H1 (cell line): ENCODE measurements at regions not wholly inside any gene's neighbourhood (a gene's known extent, or its start where the extent isn't known, plus 50 kb on each side); places are given as distances from the start of the nearest gene placed in this dataset.

Experiments
- CTCF ChIA-PET: fragments of 300-600 bp; sonication (Branson Sonifier 250); formaldehyde crosslinking; loops from one replicate; lab custom pipeline; 2021; ENCODE audit not compliant: partially characterized antibody; lab: Charles Lee
- POLR2A ChIA-PET: fragments of 300-600 bp; sonication (Branson Sonifier 250); formaldehyde crosslinking; loops from one replicate; lab custom pipeline; 2021; ENCODE audit warnings: inconsistent platforms; ENCODE audit not compliant: partially characterized antibody; lab: Charles Lee
- DNase-seq, 2 experiments: peaks; one replicate each; pipeline versions ENCODE4 v3.0.0 to v3.0.0-alpha.2; 2010 to 2022; ENCODE audit warnings: low spot score in 2 of 2, low read depth in 1 of 2, mixed read lengths in 1 of 2
- FAIRE-seq: peaks from 2 replicates; lab custom pipeline; 2011; peaks lifted over from hg19 to GRCh38; lab: Jason Lieb, UNC
- H2AFZ ChIP-seq: 2 replicates; pipeline ENCODE4 v1.8.1; 2012; ENCODE audit warnings: low read length, inconsistent platforms
- H2AK5ac ChIP-seq: 2 replicates; pipeline ENCODE4 v1.6.1; 2013; ENCODE audit warnings: low read depth, low read length
- H2BK120ac ChIP-seq: replicated peaks from 2 replicates; pipeline ENCODE3; 2013; ENCODE audit warnings: low read depth, low read length, inconsistent platforms
- H2BK12ac ChIP-seq: 2 replicates; pipeline ENCODE4 v1.6.1; 2013; ENCODE audit warnings: low read depth, low read length
- H2BK15ac ChIP-seq: 2 replicates; pipeline ENCODE4 v1.6.1; 2013; ENCODE audit warnings: low read length
- H2BK20ac ChIP-seq: 2 replicates; pipeline ENCODE4 v1.6.1; 2013; ENCODE audit warnings: low read length
- H2BK5ac ChIP-seq: 2 replicates; pipeline ENCODE4 v1.6.1; 2013; ENCODE audit warnings: low read depth, low read length
- H3K14ac ChIP-seq: 2 replicates; pipeline ENCODE4 v1.6.1; 2013; ENCODE audit warnings: inconsistent platforms; ENCODE audit not compliant: insufficient read length
- H3K18ac ChIP-seq: 2 replicates; pipeline ENCODE4 v1.6.1; 2013; ENCODE audit warnings: low read length; ENCODE audit errors: extremely low read depth
- H3K23ac ChIP-seq: 2 replicates; pipeline ENCODE4 v1.6.1; 2013; ENCODE audit warnings: inconsistent platforms; ENCODE audit not compliant: insufficient read length
- H3K23me2 ChIP-seq: 2 replicates; pipeline ENCODE4 v1.6.1; 2013; ENCODE audit warnings: low read depth, low read length
- H3K27ac ChIP-seq: 2 replicates; pipeline ENCODE4 v1.6.1; 2011; ENCODE audit warnings: low read depth, low read length, inconsistent platforms
- H3K27me3 ChIP-seq, 4 experiments: replicated peaks in 1 of 4; 1 replicate in 1 of 4; 2 replicates in 3 of 4; pipeline versions ENCODE4 v1.6.1 to v1.8.1; 2011 to 2013; ENCODE audit warnings: low read length in 3 of 4, mild to moderate bottlenecking in 3 of 4, inconsistent platforms in 2 of 4, mixed read lengths in 2 of 4, moderate library complexity in 1 of 4; ENCODE audit not compliant: control insufficient read depth in 3 of 4, insufficient read depth in 3 of 4; ENCODE audit errors: extremely low read depth in 1 of 4
- H3K36me3 ChIP-seq, 4 experiments: 2 replicates each; pipeline versions ENCODE4 v1.6.1 to v1.8.1; 2011 to 2013; ENCODE audit warnings: mild to moderate bottlenecking in 4 of 4, low read length in 3 of 4, moderate library complexity in 2 of 4, control low read depth in 1 of 4, inconsistent platforms in 1 of 4; ENCODE audit not compliant: insufficient read depth in 4 of 4, control insufficient read depth in 2 of 4
- H3K4ac ChIP-seq: replicated peaks from 2 replicates; pipeline ENCODE3; 2013; ENCODE audit warnings: low read length, low read depth, mixed read lengths, inconsistent platforms; ENCODE audit not compliant: insufficient read length
- H3K4me1 ChIP-seq, 4 experiments: replicated peaks in 1 of 4; 1 replicate in 1 of 4; 2 replicates in 3 of 4; pipeline versions ENCODE4 v1.6.1 to v1.8.1; 2011 to 2013; ENCODE audit warnings: low read length in 3 of 4, inconsistent platforms in 2 of 4, mixed read lengths in 1 of 4; ENCODE audit not compliant: insufficient read depth in 4 of 4, control insufficient read depth in 3 of 4
- H3K4me2 ChIP-seq, 2 experiments: 2 replicates each; pipeline versions ENCODE4 v1.6.1 to v1.8.1; 2011 to 2013; ENCODE audit warnings: low read depth in 2 of 2, low read length in 2 of 2, control low read depth in 1 of 2, inconsistent platforms in 1 of 2, mild to moderate bottlenecking in 1 of 2; ENCODE audit not compliant: insufficient read depth in 1 of 2
- H3K4me3 ChIP-seq, 4 experiments: fragments of 200-600, 300-600 bp in 1 of 4; sonication (generic), shearing (Covaris generic), sonication (Bioruptor Twin) in 1 of 4; 2 replicates each; pipeline versions ENCODE4 v1.5.1 to v1.8.1; 2011 to 2016; ENCODE audit warnings: low read length in 4 of 4, low read depth in 3 of 4, control low read depth in 2 of 4, inconsistent platforms in 2 of 4, mild to moderate bottlenecking in 2 of 4, mixed read lengths in 1 of 4, moderate library complexity in 1 of 4; ENCODE audit not compliant: insufficient read depth in 2 of 4; ENCODE audit errors: extremely low read depth in 1 of 4
- H3K56ac ChIP-seq: replicated peaks from 2 replicates; pipeline ENCODE3; 2013; ENCODE audit warnings: low read depth, mild to moderate bottlenecking, mixed read lengths, low read length, inconsistent platforms; ENCODE audit not compliant: insufficient read length
- H3K79me1 ChIP-seq: 2 replicates; pipeline ENCODE4 v1.6.1; 2013; ENCODE audit warnings: low read depth, low read length, control low read depth
- H3K79me2 ChIP-seq, 2 experiments: 2 replicates each; pipeline versions ENCODE4 v1.6.1 to v1.8.1; 2012 to 2013; ENCODE audit warnings: low read length in 2 of 2, mild to moderate bottlenecking in 2 of 2, inconsistent platforms in 1 of 2; ENCODE audit not compliant: insufficient read depth in 2 of 2, control insufficient read depth in 1 of 2
- H3K9ac ChIP-seq, 4 experiments: replicated peaks in 1 of 4; 1 replicate in 1 of 4; 2 replicates in 3 of 4; pipeline versions ENCODE4 v1.6.1 to v1.8.1; 2011 to 2013; ENCODE audit warnings: low read depth in 3 of 4, low read length in 3 of 4, control low read depth in 2 of 4, mild to moderate bottlenecking in 2 of 4, moderate library complexity in 2 of 4, inconsistent platforms in 1 of 4; ENCODE audit errors: extremely low read depth in 1 of 4
- H3K9me3 ChIP-seq, 2 experiments: 2 replicates each; pipeline versions ENCODE4 v1.6.1 to v1.8.1; 2012 to 2013; ENCODE audit warnings: mild to moderate bottlenecking in 2 of 2, moderate library complexity in 2 of 2, control low read depth in 1 of 2, inconsistent platforms in 1 of 2, low read depth in 1 of 2, low read length in 1 of 2, mixed read lengths in 1 of 2; ENCODE audit not compliant: insufficient read depth in 2 of 2
- H4K20me1 ChIP-seq, 2 experiments: replicated peaks in 1 of 2; 2 replicates each; pipeline versions ENCODE3 to v1.8.1; 2011 to 2013; ENCODE audit warnings: inconsistent platforms in 2 of 2, low read length in 2 of 2, mild to moderate bottlenecking in 1 of 2; ENCODE audit not compliant: insufficient read depth in 2 of 2, control insufficient read depth in 1 of 2
- H4K5ac ChIP-seq: 2 replicates; pipeline ENCODE4 v1.6.1; 2013; ENCODE audit warnings: low read length, low read depth, mixed read lengths, inconsistent platforms; ENCODE audit not compliant: insufficient read length
- H4K8ac ChIP-seq: 2 replicates; pipeline ENCODE4 v1.8.0; 2013; ENCODE audit warnings: mild to moderate bottlenecking, moderate library complexity, low read length, inconsistent platforms; ENCODE audit not compliant: insufficient read depth; ENCODE audit errors: extremely low read depth
- H4K91ac ChIP-seq: replicated peaks from 2 replicates; pipeline ENCODE3; 2013; ENCODE audit warnings: low read length, mixed read lengths, inconsistent platforms; ENCODE audit not compliant: insufficient read length
- ASH2L ChIP-seq: fragments of 200-600, 300-600 bp; sonication (generic); IDR thresholded peaks from one replicate; pipeline ENCODE4 v1.7.1; 2017; ENCODE audit warnings: low read length
- CEBPB ChIP-seq: IDR thresholded peaks from 2 replicates; pipeline ENCODE4 v1.6.1; 2012; ENCODE audit warnings: low read depth, low read length
- CHD2 ChIP-seq: IDR thresholded peaks from 2 replicates; pipeline ENCODE4 v1.6.1; 2012; ENCODE audit warnings: low read length, improper control_type of control experiment
- CTBP2 ChIP-seq: IDR thresholded peaks from 2 replicates; pipeline ENCODE4 v1.7.0; 2011; ENCODE audit warnings: borderline replicate concordance, mild to moderate bottlenecking, moderate library complexity, mixed read lengths, low read length; ENCODE audit not compliant: insufficient read depth, insufficient read length
- E2F6 ChIP-seq: IDR thresholded peaks from 2 replicates; pipeline ENCODE4 v1.6.1; 2012; ENCODE audit warnings: inconsistent platforms
- JUN ChIP-seq: IDR thresholded peaks from 2 replicates; pipeline ENCODE4 v1.6.1; 2011; ENCODE audit warnings: low read depth, mild to moderate bottlenecking, improper control_type of control experiment, low read length
- KDM4A ChIP-seq: IDR thresholded peaks from one replicate; pipeline ENCODE4 v1.7.1; 2012; ENCODE audit warnings: low read depth, mild to moderate bottlenecking, moderate library complexity, low read length, inconsistent platforms; ENCODE audit not compliant: severe bottlenecking
- KDM5A ChIP-seq: fragments of 200-600 bp; IDR thresholded peaks from 2 replicates; pipeline ENCODE4 v1.7.1; 2012; ENCODE audit warnings: mild to moderate bottlenecking, low read length, inconsistent platforms, mixed read lengths
- MAFK ChIP-seq: IDR thresholded peaks from 2 replicates; pipeline ENCODE4 v1.6.1; 2012; ENCODE audit warnings: low read depth, mild to moderate bottlenecking, improper control_type of control experiment, low read length
- NRF1 ChIP-seq: IDR thresholded peaks from 2 replicates; pipeline ENCODE4 v1.6.1; 2011; ENCODE audit warnings: mild to moderate bottlenecking, low read depth, low read length, improper control_type of control experiment
- RBBP5 ChIP-seq: IDR thresholded peaks from 2 replicates; pipeline ENCODE4 v1.7.1; 2012; ENCODE audit warnings: low read depth, mild to moderate bottlenecking, inconsistent platforms, low read length, moderate library complexity, borderline replicate concordance
- RXRA ChIP-seq: IDR thresholded peaks from 2 replicates; pipeline ENCODE4 v1.6.1; 2011; ENCODE audit warnings: low read depth, mild to moderate bottlenecking, low read length, moderate library complexity; ENCODE audit not compliant: insufficient read depth
- SP4 ChIP-seq: IDR thresholded peaks from 2 replicates; pipeline ENCODE4 v1.6.1; 2012; ENCODE audit warnings: low read length, inconsistent platforms
- TAF1 ChIP-seq: IDR thresholded peaks from 2 replicates; pipeline ENCODE4 v1.6.1; 2011; ENCODE audit warnings: mild to moderate bottlenecking, low read depth, low read length
- TCF12 ChIP-seq: IDR thresholded peaks from 2 replicates; pipeline ENCODE4 v1.6.1; 2011; ENCODE audit warnings: low read depth, mild to moderate bottlenecking, low read length
- TEAD4 ChIP-seq: IDR thresholded peaks from 2 replicates; pipeline ENCODE4 v1.6.1; 2012; ENCODE audit warnings: low read depth, low read length, inconsistent platforms, mixed read lengths
- WGBS, 2 experiments: shearing (Covaris generic) in 1 of 2; methylation state at CpG; one replicate each; pipeline versions ENCODE4 v1.1.6 to v1.1.7; 2013 to 2015; ENCODE audit warnings: low lambda C conversion rate in 2 of 2, mixed read lengths in 2 of 2, inconsistent platforms in 1 of 2, low coverage in 1 of 2, missing lambda C conversion rate in 1 of 2; ENCODE audit not compliant: insufficient replicate concordance in 2 of 2, insufficient coverage in 1 of 2, insufficient read length in 1 of 2; ENCODE audit errors: extremely low coverage in 1 of 2, missing lambda C conversion rate in 1 of 2; 5-methylcytosine and 5-hydroxymethylcytosine counted together

- Histone ChIP-seq H3K23ac (no peak overlapping the region), H3K4ac (no peak overlapping the region), H3K9ac (no peak overlapping the region), H4K91ac (no peak overlapping the region), H2AK5ac (no peak overlapping the region), H2BK20ac (no peak overlapping the region), H3K4me2 (no peak overlapping the region), H3K4me1 (no peaks in the 10 kb centered on the region), H2BK12ac (no peak overlapping the region), H3K14ac (no peak overlapping the region), H2BK5ac (no peak overlapping the region), H3K27me3 (no peaks in the 10 kb centered on the region), H4K5ac (no peak overlapping the region), H3K9me3 (no peaks in the 10 kb centered on the region), H3K36me3 (no peaks in the 10 kb centered on the region), H2BK120ac (no peak overlapping the region), H3K18ac (no peak overlapping the region), H2AFZ (no peak overlapping the region), H3K79me1 (no peaks in the 10 kb centered on the region), H4K20me1 (no peaks in the 10 kb centered on the region), H3K27ac (no peak overlapping the region), H3K4me3 (no peak overlapping the region), H3K79me2 (no peaks in the 10 kb centered on the region), H3K23me2 (no peaks in the 10 kb centered on the region), H2BK15ac (no peak overlapping the region), H4K8ac (no peak overlapping the region), H3K56ac (no peak overlapping the region)
- 91% methylated on average over 5 of the region's 6 CpGs; no CpG with 5 or more reads in 1 of the 2 experiments for whole genome bisulfite sequencing, 2 experiments
- ChIA-PET POLR2A (no interaction called here), CTCF (interaction anchor here (2.6 kb wide), 1 partner anchor 9 kb away, joined by 9 read pairs; no protein-coding TSS in a partner anchor)
- DNase-seq (no peak), FAIRE-seq (no peak)
- no peak for TF ChIP-seq ASH2L
- no peak for TF ChIP-seq CHD2
- TF ChIP-seq CTBP2: no peak
- no peak for TF ChIP-seq TCF12
- TF ChIP-seq TEAD4: no peak
- TF ChIP-seq RBBP5: no peak
- no peak for TF ChIP-seq JUN
- TF ChIP-seq RXRA: no peak
- no peak for TF ChIP-seq CEBPB
- no peak for TF ChIP-seq MAFK
- no peak for TF ChIP-seq KDM5A
- no peak for TF ChIP-seq SP4
- TF ChIP-seq TAF1: no peak
- no peak for TF ChIP-seq NRF1
- no peak for TF ChIP-seq E2F6
- no peak for TF ChIP-seq KDM4A
Observed at GRCh38 chr3:59566481-59566975, 516.7 kb upstream of the CFAP20DC start.
